GM23338 (cell line): ENCODE measurements at regions not wholly inside any gene's neighbourhood (a gene's known extent, or its start where the extent isn't known, plus 50 kb on each side); places are given as distances from the start of the nearest gene placed in this dataset.

Source experiments
- ATAC-seq: fragments of 200-7000 bp; cut with Tn5 transposase; 3 replicates; pipeline ENCODE4 v1.9.1; 2020
- DNase-seq: peaks from one replicate; pipeline ENCODE4 v3.0.0-alpha.2; 2015; ENCODE audit warnings: low spot score
- H2AFZ ChIP-seq: fragments of 200-600 bp; sonication (generic); 2 replicates; pipeline ENCODE4 v1.8.0; 2016; ENCODE audit warnings: antibody characterized with exemption, mild to moderate bottlenecking, moderate library complexity
- H3F3A ChIP-seq: fragments of 200-600 bp; sonication (generic); replicated peaks from 2 replicates; pipeline ENCODE4 v1.8.0; 2017; ENCODE audit warnings: antibody characterized with exemption, mixed run types, low read depth
- H3K27ac ChIP-seq: fragments of 200-600 bp; sonication (generic); 2 replicates; pipeline ENCODE4 v1.6.1; 2016; ENCODE audit warnings: low read depth
- H3K27me3 ChIP-seq: fragments of 200-600 bp; sonication (generic); 2 replicates; pipeline ENCODE4 v1.8.0; 2016; ENCODE audit warnings: mild to moderate bottlenecking, mixed run types, moderate library complexity; ENCODE audit not compliant: insufficient read depth
- H3K36me3 ChIP-seq: fragments of 200-600 bp; sonication (generic); 2 replicates; pipeline ENCODE4 v1.8.0; 2016; ENCODE audit warnings: mild to moderate bottlenecking; ENCODE audit not compliant: insufficient read depth
- H3K4me1 ChIP-seq: fragments of 200-600 bp; sonication (generic); 2 replicates; pipeline ENCODE4 v1.8.0; 2016; ENCODE audit warnings: mild to moderate bottlenecking, moderate library complexity; ENCODE audit not compliant: insufficient read depth
- H3K4me2 ChIP-seq: fragments of 200-600 bp; sonication (generic); 2 replicates; pipeline ENCODE4 v1.7.1; 2017; ENCODE audit warnings: mixed run types
- H3K4me3 ChIP-seq: fragments of 200-600 bp; sonication (generic); 2 replicates; pipeline ENCODE4 v1.6.1; 2016; ENCODE audit warnings: mixed run types
- H3K79me2 ChIP-seq: fragments of 200-600 bp; sonication (generic); replicated peaks from 2 replicates; pipeline ENCODE4 v1.8.0; 2017; ENCODE audit warnings: mild to moderate bottlenecking; ENCODE audit not compliant: insufficient read depth
- H3K9me2 ChIP-seq: fragments of 200-600 bp; sonication (generic); 2 replicates; pipeline ENCODE4 v1.8.0; 2017; ENCODE audit not compliant: insufficient read depth
- H4K20me1 ChIP-seq: fragments of 200-600 bp; sonication (generic); replicated peaks from 2 replicates; pipeline ENCODE4 v1.8.0; 2017; ENCODE audit warnings: mild to moderate bottlenecking; ENCODE audit not compliant: insufficient read depth
- H3K27ac Mint-ChIP-seq: 2 replicates; pipeline ENCODE4 v1.8.0; 2020; ENCODE audit warnings: inconsistent platforms, mild to moderate bottlenecking, moderate library complexity, mixed read lengths
- H3K27me3 Mint-ChIP-seq: 3 replicates; pipeline ENCODE4 v1.8.0; 2022; ENCODE audit warnings: low read depth, mild to moderate bottlenecking, moderate library complexity, mixed read lengths, inconsistent platforms; ENCODE audit not compliant: insufficient read depth, poor library complexity
- H3K36me3 Mint-ChIP-seq: 3 replicates; pipeline ENCODE4 v1.8.0; 2021; ENCODE audit warnings: low read depth, mild to moderate bottlenecking, inconsistent platforms, moderate library complexity, mixed read lengths
- H3K4me1 Mint-ChIP-seq: 3 replicates; pipeline ENCODE4 v1.8.0; 2020; ENCODE audit warnings: mild to moderate bottlenecking, inconsistent platforms, mixed read lengths
- H3K4me3 Mint-ChIP-seq: 3 replicates; pipeline ENCODE4 v1.8.0; 2021; ENCODE audit warnings: moderate library complexity, mild to moderate bottlenecking, inconsistent platforms, mixed read lengths
- H3K9me3 Mint-ChIP-seq: 3 replicates; pipeline ENCODE4 v1.8.0; 2020; ENCODE audit warnings: moderate library complexity, mild to moderate bottlenecking, inconsistent platforms, mixed read lengths
- CREB1 ChIP-seq: fragments of 250-450 bp; sonication (Bioruptor Pico); IDR thresholded peaks from 2 replicates; pipeline ENCODE4 v1.5.0; 2020; ENCODE audit warnings: low read depth, mild to moderate bottlenecking, moderate library complexity
- EZH2 ChIP-seq: fragments of 200-600 bp; sonication (generic); IDR thresholded peaks from one replicate; pipeline ENCODE4 v1.8.0; 2017; ENCODE audit warnings: antibody characterized with exemption, mild to moderate bottlenecking, low read depth; ENCODE audit not compliant: unreplicated experiment
- EZH2phosphoT487 ChIP-seq: fragments of 200-600 bp; sonication (generic); IDR thresholded peaks from one replicate; pipeline ENCODE4 v1.8.1; 2018; ENCODE audit warnings: antibody characterized with exemption; ENCODE audit not compliant: unreplicated experiment
- JUNB ChIP-seq: IDR thresholded peaks from one replicate; pipeline ENCODE4 v1.6.1; 2016; ENCODE audit warnings: antibody characterized with exemption; ENCODE audit not compliant: unreplicated experiment
- NANOG ChIP-seq: IDR thresholded peaks from 2 replicates; pipeline ENCODE4 v1.6.1; 2016; ENCODE audit warnings: antibody characterized with exemption, borderline replicate concordance
- POLR2AphosphoS5 ChIP-seq: IDR thresholded peaks from 2 replicates; pipeline ENCODE4 v1.6.1; 2016; ENCODE audit warnings: antibody characterized with exemption, low read depth
- STAT1 ChIP-seq: IDR thresholded peaks from one replicate; pipeline ENCODE4 v1.6.1; 2016; ENCODE audit warnings: antibody characterized with exemption; ENCODE audit not compliant: unreplicated experiment
- ZNF331 ChIP-seq: fragments of 250-450 bp; sonication (Bioruptor Pico); IDR thresholded peaks from 2 replicates; pipeline ENCODE4 v1.5.0; 2020; ENCODE audit warnings: low read depth, mild to moderate bottlenecking, moderate library complexity
- TF ChIP-seq, protein P1 (sequence below): IDR thresholded peaks from one replicate; pipeline ENCODE4 v1.6.1; 2018; ENCODE audit warnings: antibody characterized with exemption; ENCODE audit not compliant: unreplicated experiment
- TF ChIP-seq, protein P2 (sequence below): IDR thresholded peaks from 2 replicates; pipeline ENCODE4 v1.6.1; 2016; ENCODE audit warnings: antibody characterized with exemption
- TF ChIP-seq, protein P3 (sequence below): fragments of 250-450 bp; sonication (Bioruptor Pico); IDR thresholded peaks from 2 replicates; pipeline ENCODE4 v1.5.0; 2020; ENCODE audit warnings: mild to moderate bottlenecking, moderate library complexity
- TF ChIP-seq, protein P4 (sequence below), 2 experiments: fragments of 200-600 bp in 1 of 2; sonication (generic) in 1 of 2; conservative IDR thresholded peaks; 2 replicates each; pipeline versions ENCODE4 v1.5.1 to v1.6.1; 2016 to 2017; ENCODE audit warnings: antibody characterized with exemption in 2 of 2, low read depth in 2 of 2, mild to moderate bottlenecking in 2 of 2, moderate library complexity in 1 of 2

DNA sequence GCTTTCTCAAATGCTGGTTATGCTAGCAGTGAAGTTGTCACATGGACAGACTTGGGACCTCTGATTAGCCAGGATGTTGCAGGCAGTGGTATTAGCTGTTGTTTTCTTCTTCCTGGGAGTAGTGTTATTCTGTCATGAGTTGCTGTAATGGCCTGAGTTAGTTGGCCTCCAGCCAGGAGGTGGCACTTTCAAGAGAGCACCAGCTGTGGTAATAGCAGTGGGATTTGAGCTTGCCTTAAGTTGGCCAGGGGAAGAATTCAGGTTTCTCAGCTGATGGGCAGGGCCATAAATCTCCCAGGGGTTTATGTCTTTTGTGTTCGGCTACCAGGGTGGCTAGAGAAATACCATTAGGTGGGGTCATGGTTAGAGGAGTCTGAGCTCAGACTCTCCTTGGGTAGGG is 132.6 kb downstream of the GLUD2 start (continued):
- TF ChIP-seq, protein P1, sequence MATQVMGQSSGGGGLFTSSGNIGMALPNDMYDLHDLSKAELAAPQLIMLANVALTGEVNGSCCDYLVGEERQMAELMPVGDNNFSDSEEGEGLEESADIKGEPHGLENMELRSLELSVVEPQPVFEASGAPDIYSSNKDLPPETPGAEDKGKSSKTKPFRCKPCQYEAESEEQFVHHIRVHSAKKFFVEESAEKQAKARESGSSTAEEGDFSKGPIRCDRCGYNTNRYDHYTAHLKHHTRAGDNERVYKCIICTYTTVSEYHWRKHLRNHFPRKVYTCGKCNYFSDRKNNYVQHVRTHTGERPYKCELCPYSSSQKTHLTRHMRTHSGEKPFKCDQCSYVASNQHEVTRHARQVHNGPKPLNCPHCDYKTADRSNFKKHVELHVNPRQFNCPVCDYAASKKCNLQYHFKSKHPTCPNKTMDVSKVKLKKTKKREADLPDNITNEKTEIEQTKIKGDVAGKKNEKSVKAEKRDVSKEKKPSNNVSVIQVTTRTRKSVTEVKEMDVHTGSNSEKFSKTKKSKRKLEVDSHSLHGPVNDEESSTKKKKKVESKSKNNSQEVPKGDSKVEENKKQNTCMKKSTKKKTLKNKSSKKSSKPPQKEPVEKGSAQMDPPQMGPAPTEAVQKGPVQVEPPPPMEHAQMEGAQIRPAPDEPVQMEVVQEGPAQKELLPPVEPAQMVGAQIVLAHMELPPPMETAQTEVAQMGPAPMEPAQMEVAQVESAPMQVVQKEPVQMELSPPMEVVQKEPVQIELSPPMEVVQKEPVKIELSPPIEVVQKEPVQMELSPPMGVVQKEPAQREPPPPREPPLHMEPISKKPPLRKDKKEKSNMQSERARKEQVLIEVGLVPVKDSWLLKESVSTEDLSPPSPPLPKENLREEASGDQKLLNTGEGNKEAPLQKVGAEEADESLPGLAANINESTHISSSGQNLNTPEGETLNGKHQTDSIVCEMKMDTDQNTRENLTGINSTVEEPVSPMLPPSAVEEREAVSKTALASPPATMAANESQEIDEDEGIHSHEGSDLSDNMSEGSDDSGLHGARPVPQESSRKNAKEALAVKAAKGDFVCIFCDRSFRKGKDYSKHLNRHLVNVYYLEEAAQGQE, result no peak
- TF ChIP-seq JUNB, result no peak

DNA sequence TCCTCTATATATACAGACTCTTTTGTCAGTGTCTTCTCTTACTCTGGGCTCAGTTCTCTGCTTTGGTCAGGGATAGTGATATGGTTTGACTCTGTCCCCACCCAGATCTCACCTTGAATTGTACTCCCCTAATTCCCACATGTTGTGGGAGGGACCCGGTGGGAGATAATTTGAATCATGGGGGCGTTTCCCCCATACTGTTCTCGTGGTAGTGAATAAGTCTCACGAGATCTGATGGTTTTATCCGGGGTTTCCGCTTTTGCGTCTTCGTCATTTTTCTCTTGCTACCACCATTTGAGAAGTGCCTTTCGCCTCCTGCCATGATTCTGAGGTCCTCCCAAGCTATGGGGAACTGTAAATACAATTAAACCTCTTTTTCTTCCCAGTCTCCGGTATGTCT is 144.4 kb downstream of the GLUD2 start:
- H3K4me2 ChIP-seq, result no peak overlapping the region
- H3K4me1 Mint-ChIP-seq, result no peaks in the 10 kb centered on the region
- H3K27me3 ChIP-seq, result no peaks in the 10 kb centered on the region
- no peak overlapping the region for H3K27ac Mint-ChIP-seq
- no peaks in the 10 kb centered on the region for H3K4me1 ChIP-seq
- DNase-seq (no peak), ATAC-seq (no peak)
- H2AFZ ChIP-seq, result no peak overlapping the region
- H3K36me3 ChIP-seq, result no peaks in the 10 kb centered on the region
- no peak overlapping the region for H3K4me3 ChIP-seq
- H3K4me3 Mint-ChIP-seq, result no peak overlapping the region
- H3K27me3 Mint-ChIP-seq, result peaks cover 1% of the 10 kb centered on the region
- H4K20me1 ChIP-seq, result no peaks in the 10 kb centered on the region
- H3K79me2 ChIP-seq, result no peaks in the 10 kb centered on the region
- H3F3A ChIP-seq, result no peaks in the 10 kb centered on the region
- H3K9me3 Mint-ChIP-seq, result no peaks in the 10 kb centered on the region; the same call in 2 of the 3 replicates
- H3K36me3 Mint-ChIP-seq, result no peaks in the 10 kb centered on the region
- H3K27ac ChIP-seq, result no peak overlapping the region
- no peaks in the 10 kb centered on the region for H3K9me2 ChIP-seq
- TF ChIP-seq STAT1, result no peak
- TF ChIP-seq ZNF331 (CRISPR knock-in tag), result no peak
- TF ChIP-seq, protein P2, sequence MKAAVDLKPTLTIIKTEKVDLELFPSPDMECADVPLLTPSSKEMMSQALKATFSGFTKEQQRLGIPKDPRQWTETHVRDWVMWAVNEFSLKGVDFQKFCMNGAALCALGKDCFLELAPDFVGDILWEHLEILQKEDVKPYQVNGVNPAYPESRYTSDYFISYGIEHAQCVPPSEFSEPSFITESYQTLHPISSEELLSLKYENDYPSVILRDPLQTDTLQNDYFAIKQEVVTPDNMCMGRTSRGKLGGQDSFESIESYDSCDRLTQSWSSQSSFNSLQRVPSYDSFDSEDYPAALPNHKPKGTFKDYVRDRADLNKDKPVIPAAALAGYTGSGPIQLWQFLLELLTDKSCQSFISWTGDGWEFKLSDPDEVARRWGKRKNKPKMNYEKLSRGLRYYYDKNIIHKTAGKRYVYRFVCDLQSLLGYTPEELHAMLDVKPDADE, result no peak
- no peak for TF ChIP-seq EZH2phosphoT487
- no peak for TF ChIP-seq CREB1 (CRISPR knock-in tag)
- no peak for TF ChIP-seq POLR2AphosphoS5
- TF ChIP-seq EZH2, result no peak
- TF ChIP-seq, protein P3, sequence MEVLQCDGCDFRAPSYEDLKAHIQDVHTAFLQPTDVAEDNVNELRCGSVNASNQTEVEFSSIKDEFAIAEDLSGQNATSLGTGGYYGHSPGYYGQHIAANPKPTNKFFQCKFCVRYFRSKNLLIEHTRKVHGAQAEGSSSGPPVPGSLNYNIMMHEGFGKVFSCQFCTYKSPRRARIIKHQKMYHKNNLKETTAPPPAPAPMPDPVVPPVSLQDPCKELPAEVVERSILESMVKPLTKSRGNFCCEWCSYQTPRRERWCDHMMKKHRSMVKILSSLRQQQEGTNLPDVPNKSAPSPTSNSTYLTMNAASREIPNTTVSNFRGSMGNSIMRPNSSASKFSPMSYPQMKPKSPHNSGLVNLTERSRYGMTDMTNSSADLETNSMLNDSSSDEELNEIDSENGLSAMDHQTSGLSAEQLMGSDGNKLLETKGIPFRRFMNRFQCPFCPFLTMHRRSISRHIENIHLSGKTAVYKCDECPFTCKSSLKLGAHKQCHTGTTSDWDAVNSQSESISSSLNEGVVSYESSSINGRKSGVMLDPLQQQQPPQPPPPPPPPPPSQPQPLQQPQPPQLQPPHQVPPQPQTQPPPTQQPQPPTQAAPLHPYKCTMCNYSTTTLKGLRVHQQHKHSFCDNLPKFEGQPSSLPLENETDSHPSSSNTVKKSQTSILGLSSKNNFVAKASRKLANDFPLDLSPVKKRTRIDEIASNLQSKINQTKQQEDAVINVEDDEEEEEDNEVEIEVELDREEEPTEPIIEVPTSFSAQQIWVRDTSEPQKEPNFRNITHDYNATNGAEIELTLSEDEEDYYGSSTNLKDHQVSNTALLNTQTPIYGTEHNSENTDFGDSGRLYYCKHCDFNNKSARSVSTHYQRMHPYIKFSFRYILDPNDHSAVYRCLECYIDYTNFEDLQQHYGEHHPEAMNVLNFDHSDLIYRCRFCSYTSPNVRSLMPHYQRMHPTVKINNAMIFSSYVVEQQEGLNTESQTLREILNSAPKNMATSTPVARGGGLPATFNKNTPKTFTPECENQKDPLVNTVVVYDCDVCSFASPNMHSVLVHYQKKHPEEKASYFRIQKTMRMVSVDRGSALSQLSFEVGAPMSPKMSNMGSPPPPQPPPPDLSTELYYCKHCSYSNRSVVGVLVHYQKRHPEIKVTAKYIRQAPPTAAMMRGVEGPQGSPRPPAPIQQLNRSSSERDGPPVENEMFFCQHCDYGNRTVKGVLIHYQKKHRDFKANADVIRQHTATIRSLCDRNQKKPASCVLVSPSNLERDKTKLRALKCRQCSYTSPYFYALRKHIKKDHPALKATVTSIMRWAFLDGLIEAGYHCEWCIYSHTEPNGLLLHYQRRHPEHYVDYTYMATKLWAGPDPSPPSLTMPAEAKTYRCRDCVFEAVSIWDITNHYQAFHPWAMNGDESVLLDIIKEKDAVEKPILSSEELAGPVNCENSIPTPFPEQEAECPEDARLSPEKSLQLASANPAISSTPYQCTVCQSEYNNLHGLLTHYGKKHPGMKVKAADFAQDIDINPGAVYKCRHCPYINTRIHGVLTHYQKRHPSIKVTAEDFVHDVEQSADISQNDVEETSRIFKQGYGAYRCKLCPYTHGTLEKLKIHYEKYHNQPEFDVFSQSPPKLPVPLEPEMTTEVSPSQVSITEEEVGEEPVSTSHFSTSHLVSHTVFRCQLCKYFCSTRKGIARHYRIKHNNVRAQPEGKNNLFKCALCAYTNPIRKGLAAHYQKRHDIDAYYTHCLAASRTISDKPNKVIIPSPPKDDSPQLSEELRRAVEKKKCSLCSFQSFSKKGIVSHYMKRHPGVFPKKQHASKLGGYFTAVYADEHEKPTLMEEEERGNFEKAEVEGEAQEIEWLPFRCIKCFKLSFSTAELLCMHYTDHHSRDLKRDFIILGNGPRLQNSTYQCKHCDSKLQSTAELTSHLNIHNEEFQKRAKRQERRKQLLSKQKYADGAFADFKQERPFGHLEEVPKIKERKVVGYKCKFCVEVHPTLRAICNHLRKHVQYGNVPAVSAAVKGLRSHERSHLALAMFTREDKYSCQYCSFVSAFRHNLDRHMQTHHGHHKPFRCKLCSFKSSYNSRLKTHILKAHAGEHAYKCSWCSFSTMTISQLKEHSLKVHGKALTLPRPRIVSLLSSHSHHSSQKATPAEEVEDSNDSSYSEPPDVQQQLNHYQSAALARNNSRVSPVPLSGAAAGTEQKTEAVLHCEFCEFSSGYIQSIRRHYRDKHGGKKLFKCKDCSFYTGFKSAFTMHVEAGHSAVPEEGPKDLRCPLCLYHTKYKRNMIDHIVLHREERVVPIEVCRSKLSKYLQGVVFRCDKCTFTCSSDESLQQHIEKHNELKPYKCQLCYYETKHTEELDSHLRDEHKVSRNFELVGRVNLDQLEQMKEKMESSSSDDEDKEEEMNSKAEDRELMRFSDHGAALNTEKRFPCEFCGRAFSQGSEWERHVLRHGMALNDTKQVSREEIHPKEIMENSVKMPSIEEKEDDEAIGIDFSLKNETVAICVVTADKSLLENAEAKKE (CRISPR knock-in tag), result no peak
- TF ChIP-seq NANOG, result no peak
- TF ChIP-seq, protein P4, sequence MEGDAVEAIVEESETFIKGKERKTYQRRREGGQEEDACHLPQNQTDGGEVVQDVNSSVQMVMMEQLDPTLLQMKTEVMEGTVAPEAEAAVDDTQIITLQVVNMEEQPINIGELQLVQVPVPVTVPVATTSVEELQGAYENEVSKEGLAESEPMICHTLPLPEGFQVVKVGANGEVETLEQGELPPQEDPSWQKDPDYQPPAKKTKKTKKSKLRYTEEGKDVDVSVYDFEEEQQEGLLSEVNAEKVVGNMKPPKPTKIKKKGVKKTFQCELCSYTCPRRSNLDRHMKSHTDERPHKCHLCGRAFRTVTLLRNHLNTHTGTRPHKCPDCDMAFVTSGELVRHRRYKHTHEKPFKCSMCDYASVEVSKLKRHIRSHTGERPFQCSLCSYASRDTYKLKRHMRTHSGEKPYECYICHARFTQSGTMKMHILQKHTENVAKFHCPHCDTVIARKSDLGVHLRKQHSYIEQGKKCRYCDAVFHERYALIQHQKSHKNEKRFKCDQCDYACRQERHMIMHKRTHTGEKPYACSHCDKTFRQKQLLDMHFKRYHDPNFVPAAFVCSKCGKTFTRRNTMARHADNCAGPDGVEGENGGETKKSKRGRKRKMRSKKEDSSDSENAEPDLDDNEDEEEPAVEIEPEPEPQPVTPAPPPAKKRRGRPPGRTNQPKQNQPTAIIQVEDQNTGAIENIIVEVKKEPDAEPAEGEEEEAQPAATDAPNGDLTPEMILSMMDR (conservative IDR thresholded peaks at IDR 0.05; ENCODE audit: low read depth in 2 of 2), result no peak
